HepG2 (cell line): ENCODE measurements at regions not wholly inside any gene's neighbourhood (a gene's known extent, or its start where the extent isn't known, plus 50 kb on each side); places are given as distances from the start of the nearest gene placed in this dataset.

Experiments used
- ATAC-seq: fragments of 200-7000 bp; cut with Tn5 transposase; 3 replicates; pipeline ENCODE4 v1.9.1; 2020; ENCODE audit warnings: mild to moderate bottlenecking, moderate library complexity
- BruUV-seq: library from RNA; stranded (reverse); fragments of 400-500 nt; replicated peaks from 2 replicates; lab custom pipeline; 2021; lab: Mats Ljungman, UMichigan
- CTCF ChIA-PET: fragments of 300-600 bp; formaldehyde crosslinking; extraction: SDS; loops from one replicate; lab custom pipeline; 2021; ENCODE audit warnings: low total read pairs, inconsistent platforms, low intra/inter-chr PET ratio; lab: Yijun Ruan, JAX
- POLR2A ChIA-PET: fragments of 350-600 bp; sonication (Branson Sonifier 250); formaldehyde crosslinking; loops from one replicate; lab custom pipeline; 2020; ENCODE audit warnings: antibody characterized with exemption, inconsistent platforms; lab: Yijun Ruan, JAX
- DNase-seq: peaks from one replicate; pipeline ENCODE4 v3.0.0-alpha.2; 2015; ENCODE audit warnings: low spot score
- FAIRE-seq: peaks from 3 replicates; lab custom pipeline; 2011; peaks lifted over from hg19 to GRCh38; lab: Jason Lieb, UNC
- H2AFZ ChIP-seq: one replicate; pipeline ENCODE4 v1.6.1; 2011; ENCODE audit warnings: low read length, inconsistent platforms
- H3K27ac ChIP-seq: fragments of 300-600 bp; 3 replicates; pipeline ENCODE4 v1.8.0; 2011; ENCODE audit warnings: mixed run types, mild to moderate bottlenecking, mixed read lengths, low read length, inconsistent platforms; ENCODE audit not compliant: insufficient read depth; ENCODE audit errors: extremely low read length
- H3K27me3 ChIP-seq, 2 experiments: fragments of 200-600 bp in 1 of 2; 2 replicates in 1 of 2; 3 replicates in 1 of 2; pipeline versions ENCODE4 v1.6.0 to v1.8.0; 2011; ENCODE audit warnings: low read length in 2 of 2, mild to moderate bottlenecking in 2 of 2, moderate library complexity in 2 of 2, inconsistent platforms in 1 of 2; ENCODE audit not compliant: insufficient read depth in 2 of 2, control insufficient read depth in 1 of 2
- H3K36me3 ChIP-seq, 2 experiments: fragments of 200-600 bp in 1 of 2; replicated peaks in 1 of 2; 2 replicates in 1 of 2; 3 replicates in 1 of 2; pipeline versions ENCODE4 v1.5.1 to v1.8.0; 2011; ENCODE audit warnings: low read length in 2 of 2, inconsistent platforms in 1 of 2; ENCODE audit not compliant: insufficient read depth in 2 of 2, control insufficient read depth in 1 of 2
- H3K4me1 ChIP-seq: 2 replicates; pipeline ENCODE4 v1.5.1; 2012; ENCODE audit warnings: low read length, inconsistent platforms; ENCODE audit not compliant: insufficient read depth
- H3K4me2 ChIP-seq: 2 replicates; pipeline ENCODE4 v1.6.0; 2011; ENCODE audit warnings: low read depth, low read length, inconsistent platforms
- H3K4me3 ChIP-seq, 3 experiments: fragments of 200-600 bp in 1 of 3; sonication (generic), shearing (Covaris generic) in 1 of 3; replicated peaks in 1 of 3; 2 replicates each; pipeline ENCODE4 v1.5.1; 2011 to 2016; ENCODE audit warnings: low read length in 3 of 3, inconsistent platforms in 2 of 3, low read depth in 2 of 3, mild to moderate bottlenecking in 2 of 3, control low read depth in 1 of 3, mixed read lengths in 1 of 3; ENCODE audit not compliant: insufficient read depth in 1 of 3
- H3K79me2 ChIP-seq: one replicate; pipeline ENCODE4 v1.6.1; 2011; ENCODE audit warnings: low read length, inconsistent platforms; ENCODE audit not compliant: insufficient read depth
- H3K9ac ChIP-seq: 2 replicates; pipeline ENCODE4 v1.6.0; 2011; ENCODE audit warnings: mild to moderate bottlenecking, low read depth, low read length, inconsistent platforms; ENCODE audit not compliant: insufficient read depth
- H3K9me3 ChIP-seq: 2 replicates; pipeline ENCODE4 v1.5.1; 2012; ENCODE audit warnings: mild to moderate bottlenecking, low read length
- H4K20me1 ChIP-seq: 2 replicates; pipeline ENCODE4 v1.6.0; 2011; ENCODE audit warnings: inconsistent platforms, mild to moderate bottlenecking, low read length, moderate library complexity; ENCODE audit not compliant: insufficient read depth
- ELK4 ChIP-seq: sonication (generic); formaldehyde crosslinking; IDR thresholded peaks from 2 replicates; pipeline ENCODE4 v1.9.0; 2021; ENCODE audit warnings: missing genetic modification reagents, borderline replicate concordance
- JUN ChIP-seq: sonication (generic); formaldehyde crosslinking; IDR thresholded peaks from 2 replicates; pipeline ENCODE4 v1.4.0; 2020; ENCODE audit warnings: mild to moderate bottlenecking, missing genetic modification reagents
- KLF9 ChIP-seq: IDR thresholded peaks from 2 replicates; pipeline ENCODE4 v1.6.1; 2016; ENCODE audit warnings: low read depth
- MAFK ChIP-seq, 2 experiments: IDR thresholded peaks in 1 of 2; conservative IDR thresholded peaks in 1 of 2; 2 replicates each; pipeline ENCODE4 v1.6.1; 2011; ENCODE audit warnings: improper control_type of control experiment in 2 of 2, low read length in 2 of 2
- NBN ChIP-seq: fragments of 450-650 bp; conservative IDR thresholded peaks from 2 replicates; pipeline ENCODE4 v1.6.1; 2017
- THYN1 ChIP-seq: sonication (generic); formaldehyde crosslinking; IDR thresholded peaks from 2 replicates; pipeline ENCODE4 v1.8.1; 2023; ENCODE audit warnings: low read depth, mild to moderate bottlenecking, moderate library complexity, missing genetic modification reagents, borderline replicate concordance
- TP53 ChIP-seq: sonication (generic); formaldehyde crosslinking; conservative IDR thresholded peaks from 2 replicates; pipeline ENCODE4 v1.4.0; 2020; ENCODE audit warnings: missing genetic modification reagents
- ZFYVE20 ChIP-seq: sonication (generic); formaldehyde crosslinking; IDR thresholded peaks from 2 replicates; pipeline ENCODE4 v1.8.0; 2023; ENCODE audit warnings: low read depth, mild to moderate bottlenecking, moderate library complexity, missing genetic modification reagents, borderline replicate concordance
- ZNF382 ChIP-seq: sonication (generic); formaldehyde crosslinking; IDR thresholded peaks from 2 replicates; pipeline ENCODE4 v1.5.0; 2020; ENCODE audit warnings: missing genetic modification reagents, mild to moderate bottlenecking, borderline replicate concordance
- ZNF546 ChIP-seq: sonication (generic); formaldehyde crosslinking; conservative IDR thresholded peaks from 2 replicates; pipeline ENCODE4 v1.8.1; 2023; ENCODE audit warnings: mild to moderate bottlenecking, missing genetic modification reagents
- ZNF556 ChIP-seq: sonication (generic); formaldehyde crosslinking; IDR thresholded peaks from 2 replicates; pipeline ENCODE4 v1.4.0; 2020; ENCODE audit warnings: mild to moderate bottlenecking, missing genetic modification reagents, borderline replicate concordance
- WGBS: methylation state at CpG from one replicate; pipeline ENCODE4 v1.1.6; 2017; ENCODE audit warnings: low lambda C conversion rate; 5-methylcytosine and 5-hydroxymethylcytosine counted together
- in situ Hi-C: cut with HindIII; loops from 2 replicates; pipeline ENCODE4 v1.10.0; 2017; ENCODE audit warnings: low pct_unique_long_range_greater_than_20kb; ENCODE audit not compliant: extremely low pct_ligation_motif_present
- intact Hi-C: fragments of 100-400 bp; cut with micrococcal nuclease; formaldehyde crosslinking; loops from one replicate; pipeline ENCODE4 v1.10.0; 2022; ENCODE audit not compliant: unreplicated experiment

- Histone ChIP-seq H3K27me3 (no peaks in the 10 kb centered on the region), H3K9ac (no peak overlapping the region), H3K4me3 (no peak overlapping the region), H3K4me1 (no peaks in the 10 kb centered on the region), H2AFZ (no peak overlapping the region), H3K36me3 (no peaks in the 10 kb centered on the region), H3K27ac (no peak overlapping the region), H4K20me1 (no peaks in the 10 kb centered on the region), H3K9me3 (peaks cover 34% of the 10 kb centered on the region), H3K79me2 (no peaks in the 10 kb centered on the region), H3K4me2 (no peak overlapping the region)
- intact Hi-C loops (no loop called here), in situ Hi-C loops (no loop called here)
- CTCF ChIA-PET = no interaction called here
- FAIRE-seq (no peak), DNase-seq (no peak), ATAC-seq (no peak)
- TF ChIP-seq ZNF556 (CRISPR knock-in tag) = no peak
- peak in 1 of 2 experiments; percentile 16; a peak in 1 of 4 replicates for TF ChIP-seq MAFK (conservative IDR thresholded peaks at IDR 0.05 in 1 of 2, IDR thresholded peaks at IDR 0.05 in 1 of 2; ENCODE audit: low read length in 2 of 2)
- POLR2A ChIA-PET = no interaction called here
- no TSS peak for BruUV-seq
- WGBS = 33% methylated on average over 1 of the region's 1 CpG
These were observed 756.1 kb upstream of the MIR17HG start for GRCh38 chr13:90591260-90591926.

GRCh38 chr13:90591927-90592268 lies 755.6 kb upstream of the MIR17HG start:
- Histone ChIP-seq H2AFZ (peak overlapping the region; percentile 94), H3K79me2 (no peaks in the 10 kb centered on the region)
- peak; percentile 3 for DNase-seq
- TF ChIP-seq ZNF546 (CRISPR knock-in tag) = no peak
- TF ChIP-seq JUN (CRISPR knock-in tag) = no peak
- no peak for TF ChIP-seq ELK4 (CRISPR knock-in tag)
- TF ChIP-seq TP53 (CRISPR knock-in tag) = peak; percentile 98
- TF ChIP-seq ZNF382 (CRISPR knock-in tag) = no peak
- no peak for TF ChIP-seq ZFYVE20 (CRISPR knock-in tag)
- no peak for TF ChIP-seq KLF9 (CRISPR knock-in tag)
- TF ChIP-seq NBN = no peak
- no peak for TF ChIP-seq THYN1 (CRISPR knock-in tag)
- TF ChIP-seq, all 625 proteins: peak for 1
- Histone ChIP-seq H3K27ac (no peak overlapping the region), H3K36me3 (no peaks in the 10 kb centered on the region), H3K4me2 (no peak overlapping the region), H3K9me3 (peaks cover 34% of the 10 kb centered on the region), H3K9ac (no peak overlapping the region), H4K20me1 (no peaks in the 10 kb centered on the region), H3K27me3 (no peaks in the 10 kb centered on the region), H3K4me3 (no peak overlapping the region), H3K4me1 (no peaks in the 10 kb centered on the region)
- intact Hi-C loops (no loop called here), in situ Hi-C loops (no loop called here)
- POLR2A ChIA-PET = no interaction called here
- FAIRE-seq (no peak), ATAC-seq (no peak)
- CTCF ChIA-PET = no interaction called here
- no TSS peak for BruUV-seq
- 47% methylated on average over 2 of the region's 2 CpGs for WGBS
